ENCODE measurements at regions not wholly inside any gene's neighbourhood (a gene's known extent, or its start where the extent isn't known, plus 50 kb on each side); places are given as distances from the start of the nearest gene placed in this dataset.
"Not testable (repeated sequence)": the region's sequence is repeated elsewhere in the genome, so short reads cannot be mapped to it uniquely, and the experiment has no call there.

GRCh38 chr3:152728231-152728980 is 106.5 kb upstream of the P2RY1 start:
- DNase-seq, result no peak

GRCh38 chr3:152729906-152730305 is 105.0 kb upstream of the P2RY1 start:
- no peak for DNase-seq

GRCh38 chr3:152731511-152731910 is 103.4 kb upstream of the P2RY1 start:
- no peak for DNase-seq

- DNase-seq, result no peak
These were observed 101.3 kb upstream of the P2RY1 start for GRCh38 chr3:152733584-152734119.

- DNase-seq, result no peak
These were observed 97.7 kb upstream of the P2RY1 start for GRCh38 chr3:152737021-152737908.

- no peak for DNase-seq
These were observed 96.3 kb upstream of the P2RY1 start for GRCh38 chr3:152738656-152739055.

- DNase-seq, result no peak
These were observed 92.3 kb upstream of the P2RY1 start for GRCh38 chr3:152742368-152743347.

- DNase-seq, result no peak
These were observed 89.3 kb upstream of the P2RY1 start for GRCh38 chr3:152745646-152746045.

- no peak for DNase-seq
These were observed 80.6 kb upstream of the P2RY1 start for GRCh38 chr3:152754303-152754702.

GRCh38 chr3:152756807-152757206 is 78.1 kb upstream of the P2RY1 start:
- DNase-seq, result no peak

- DNase-seq, result no peak
These were observed 74.8 kb upstream of the P2RY1 start for GRCh38 chr3:152760024-152760563.

GRCh38 chr3:152760591-152760990 is 74.3 kb upstream of the P2RY1 start:
- no peak for DNase-seq

GRCh38 chr3:152768478-152768877 is 66.5 kb upstream of the P2RY1 start:
- DNase-seq, result no peak

- DNase-seq, result no peak
These were observed 65.4 kb upstream of the P2RY1 start for GRCh38 chr3:152769523-152769922.

- DNase-seq, result no peak
These were observed 64.6 kb upstream of the P2RY1 start for GRCh38 chr3:152770296-152770695.

- DNase-seq, result no peak
These were observed 63.8 kb upstream of the P2RY1 start for GRCh38 chr3:152771120-152771519.

GRCh38 chr3:152772674-152773225 is 62.2 kb upstream of the P2RY1 start:
- DNase-seq, result no peak

GRCh38 chr3:152773633-152774032 is 61.3 kb upstream of the P2RY1 start:
- no peak for DNase-seq

- not testable (repeated sequence) for DNase-seq
These were observed 60.7 kb upstream of the P2RY1 start for GRCh38 chr3:152774230-152774629.

GRCh38 chr3:152778022-152778421 is 56.9 kb upstream of the P2RY1 start:
- DNase-seq, result no peak

- no peak for DNase-seq
These were observed 55.3 kb upstream of the P2RY1 start for GRCh38 chr3:152779653-152780052.

- no peak for DNase-seq
These were observed 54.4 kb upstream of the P2RY1 start for GRCh38 chr3:152780553-152780952.

All from CD4-positive, alpha-beta T cell treated with Interleukin-15 for 1 hour (primary cell).